SW 1271 (cell line): ENCODE measurements at regions not wholly inside any gene's neighbourhood (a gene's known extent, or its start where the extent isn't known, plus 50 kb on each side); places are given as distances from the start of the nearest gene placed in this dataset.
A peak's percentile ranks its signal among the peaks of the same experiment; 100 is the strongest.

Source experiments
- DNase-seq, 2 experiments: peaks; one replicate each; lab custom pipeline; 2025; lab: John Stamatoyannopoulos, UW

- DNase-seq, result no peak
Observed at GRCh38 chr3:34183611-34184340, 385.3 kb downstream of the PDCD6IP start.

DNA sequence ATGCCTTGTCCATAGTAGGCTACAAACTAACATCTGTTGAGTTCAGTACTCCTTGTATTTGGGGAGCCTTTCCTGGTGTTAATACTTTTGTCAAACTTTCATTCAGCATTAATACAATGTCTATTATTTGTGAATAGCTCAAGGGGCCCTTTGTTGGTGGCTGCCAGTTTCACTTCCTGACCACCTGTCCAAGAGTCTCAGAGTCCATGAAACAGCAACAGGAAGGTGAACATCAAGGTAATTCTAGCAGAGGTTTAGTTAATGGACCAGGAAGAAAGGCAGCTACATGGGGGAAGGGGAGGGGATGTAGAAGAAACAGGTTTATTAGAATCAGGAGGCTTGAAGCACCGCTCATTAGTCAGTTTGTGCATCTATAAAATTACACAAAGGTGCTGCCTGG is 386.9 kb downstream of the PDCD6IP start:
- DNase-seq, result no peak

- no peak for DNase-seq
Observed at GRCh38 chr3:34189133-34189532, 390.7 kb downstream of the PDCD6IP start.

DNA sequence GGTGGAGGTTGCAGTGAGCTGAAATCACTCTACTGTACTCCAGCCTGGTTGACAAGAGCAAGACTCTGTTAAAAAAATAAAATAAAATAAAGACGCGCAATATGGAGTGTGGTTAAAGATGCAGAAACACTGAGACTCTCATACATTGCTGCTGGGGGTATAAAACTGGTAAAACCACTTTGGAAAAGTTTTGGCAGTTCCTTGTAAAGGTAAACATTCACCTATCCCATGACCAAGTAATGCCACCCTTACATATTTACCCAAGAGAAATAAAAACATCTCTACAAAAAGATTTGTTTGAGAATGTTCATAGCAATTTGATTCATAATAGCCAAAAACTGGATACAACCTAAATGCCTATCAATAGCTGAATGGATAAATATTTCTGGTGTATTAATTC is 398.5 kb downstream of the PDCD6IP start:
- DNase-seq, result no peak

GRCh38 chr3:34198309-34198708 is 399.9 kb downstream of the PDCD6IP start:
- DNase-seq, result no peak

- DNase-seq, result no peak
Observed at GRCh38 chr3:34200576-34200975, 402.1 kb downstream of the PDCD6IP start.

GRCh38 chr3:34202975-34203374 is 404.5 kb downstream of the PDCD6IP start:
- no peak for DNase-seq

GRCh38 chr3:34203386-34203785 is 405.0 kb downstream of the PDCD6IP start:
- no peak for DNase-seq

DNA sequence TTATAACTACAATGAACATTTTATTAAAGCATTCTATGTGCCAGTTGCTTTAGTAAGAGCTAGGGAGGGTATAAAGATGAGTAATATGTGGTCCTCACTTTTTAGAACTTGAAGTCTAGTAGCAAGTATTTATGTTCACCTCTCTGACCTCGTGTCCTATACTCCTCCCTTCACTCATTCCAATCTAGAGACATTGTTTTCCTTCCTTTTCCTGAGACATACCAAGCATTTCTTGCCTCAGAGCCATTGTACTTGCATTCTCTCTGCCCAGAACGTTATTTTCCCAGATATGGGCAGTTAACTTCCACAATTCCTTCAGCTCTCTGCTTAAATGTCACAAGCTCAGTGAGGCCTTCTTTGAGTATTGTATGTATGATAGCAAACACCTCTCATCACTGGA is 408.6 kb downstream of the PDCD6IP start:
- DNase-seq, result peak in 1 of 2 experiments; percentile 53

DNA sequence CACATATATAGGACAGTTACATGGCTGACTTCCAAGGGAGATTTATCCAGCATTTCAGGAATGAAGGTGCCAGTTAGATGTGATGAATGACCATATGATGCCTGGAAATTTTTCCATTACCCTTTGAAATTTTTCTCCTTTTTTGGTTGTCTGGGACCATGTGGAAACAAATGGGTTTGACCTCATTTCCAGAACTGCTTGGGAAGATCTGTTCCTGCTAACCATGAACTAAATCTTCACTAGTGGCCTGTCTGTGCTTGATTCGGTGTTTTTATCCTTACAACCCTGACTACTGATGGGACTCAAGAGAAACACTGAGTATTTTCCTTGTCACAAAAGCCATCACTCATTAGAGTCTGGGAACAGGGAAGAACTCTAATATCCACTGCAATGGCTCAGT is 409.4 kb downstream of the PDCD6IP start:
- DNase-seq, result no peak

GRCh38 chr3:34212175-34212574 is 413.7 kb downstream of the PDCD6IP start:
- DNase-seq, result no peak

DNA sequence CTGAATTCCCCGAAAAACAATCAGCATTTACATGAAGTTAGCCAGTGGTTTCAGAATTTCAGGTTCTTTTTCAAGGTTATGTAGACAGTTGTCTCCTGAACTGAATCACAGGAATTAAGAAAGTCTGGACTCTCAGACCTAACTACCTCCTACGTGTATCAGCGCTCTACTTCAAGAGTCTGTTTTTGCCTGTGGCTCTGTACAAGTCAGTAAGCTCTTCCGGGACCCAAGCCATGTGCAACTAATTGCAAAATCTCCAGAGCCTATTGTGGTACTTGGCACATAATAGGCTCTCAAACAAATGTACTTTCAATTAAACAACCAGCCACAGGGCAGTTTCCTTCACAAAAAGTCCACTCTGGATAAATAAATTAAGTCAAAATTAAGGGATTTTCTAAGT is 414.2 kb downstream of the PDCD6IP start:
- DNase-seq, result no peak

- no peak for DNase-seq
Observed at GRCh38 chr3:34213478-34213877, 415.0 kb downstream of the PDCD6IP start.

- DNase-seq, result no peak
Observed at GRCh38 chr3:34216711-34217335, 418.4 kb downstream of the PDCD6IP start.

DNA sequence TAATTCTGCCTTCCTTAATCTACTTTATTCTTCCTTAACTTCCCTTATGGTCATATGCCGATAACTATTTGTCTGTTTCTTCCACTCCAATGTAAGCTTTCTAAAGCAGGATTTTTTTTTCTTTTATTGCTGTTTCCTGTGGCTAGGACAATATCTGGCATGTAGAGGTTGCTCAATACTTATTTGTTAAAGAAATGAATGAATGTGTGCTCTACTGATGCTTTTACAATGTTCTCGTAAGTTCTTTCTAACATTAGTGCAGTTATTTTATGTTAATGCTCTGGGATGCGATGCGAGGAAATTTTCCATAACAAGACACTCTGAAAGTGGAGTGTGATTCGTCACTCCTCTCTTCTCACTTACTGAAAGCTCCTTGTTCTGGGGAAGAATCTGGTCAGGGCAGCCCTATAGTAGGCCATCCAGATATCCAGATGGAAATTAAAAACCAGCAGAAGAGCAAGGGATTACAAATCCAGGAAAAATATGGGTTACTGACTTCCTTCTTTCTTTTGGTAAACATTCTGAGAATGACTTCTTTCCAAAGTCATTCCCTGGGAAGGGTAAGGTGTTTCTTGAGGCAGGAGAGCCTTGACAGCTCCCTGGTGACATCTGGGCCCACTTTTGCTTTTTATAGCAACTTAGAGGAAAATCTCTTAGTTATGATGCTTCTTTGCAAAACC is 420.4 kb downstream of the PDCD6IP start:
- DNase-seq, result no peak

GRCh38 chr3:34219556-34219955 is 421.1 kb downstream of the PDCD6IP start:
- no peak for DNase-seq

DNA sequence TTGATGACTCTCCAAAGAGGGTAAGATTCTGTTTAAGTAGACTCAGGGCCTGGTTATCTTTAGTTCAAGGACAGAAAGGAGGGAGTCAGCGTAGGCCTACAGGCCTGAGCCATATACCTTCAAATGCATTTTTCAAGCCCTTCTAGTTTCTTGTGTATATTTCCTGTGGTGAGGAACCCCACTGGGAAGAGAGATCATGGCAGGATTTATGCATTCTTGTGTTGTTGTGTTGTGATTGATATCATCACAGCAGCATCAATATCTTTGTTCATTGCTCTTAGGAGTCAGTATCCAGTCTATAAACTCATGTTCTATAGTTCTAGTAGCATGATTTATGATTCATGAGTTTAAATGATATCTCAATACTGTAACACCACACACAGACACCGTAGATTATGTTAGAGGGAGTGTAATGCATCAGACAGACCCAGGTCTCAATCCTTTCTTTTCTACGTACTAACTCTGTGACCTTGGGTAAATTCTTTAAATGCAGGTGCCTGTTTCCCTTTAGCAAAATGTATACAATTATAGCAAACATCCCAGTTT is 427.5 kb downstream of the PDCD6IP start:
- no peak for DNase-seq

DNA sequence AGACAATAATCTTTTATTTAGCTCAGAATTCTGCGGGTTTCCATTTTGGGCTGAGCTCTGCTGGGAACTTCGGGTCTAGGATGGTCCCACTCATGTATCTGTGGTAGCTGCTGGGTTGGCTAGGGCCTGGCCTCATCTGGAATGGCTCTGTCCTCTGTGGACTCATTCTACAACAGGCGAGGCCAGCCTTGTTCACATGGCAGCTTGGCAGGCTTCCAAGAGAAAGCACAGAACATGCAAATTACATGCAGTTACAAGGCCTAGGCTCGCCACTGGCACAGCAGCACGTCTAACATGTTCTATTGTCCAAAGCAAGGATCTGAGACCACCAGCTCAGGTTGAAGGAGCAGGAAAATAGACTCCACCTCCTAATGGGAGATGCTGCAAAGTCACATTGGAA is 431.4 kb downstream of the PDCD6IP start:
- DNase-seq, result no peak

GRCh38 chr3:34235096-34235495 is 436.7 kb downstream of the PDCD6IP start:
- DNase-seq, result no peak

DNA sequence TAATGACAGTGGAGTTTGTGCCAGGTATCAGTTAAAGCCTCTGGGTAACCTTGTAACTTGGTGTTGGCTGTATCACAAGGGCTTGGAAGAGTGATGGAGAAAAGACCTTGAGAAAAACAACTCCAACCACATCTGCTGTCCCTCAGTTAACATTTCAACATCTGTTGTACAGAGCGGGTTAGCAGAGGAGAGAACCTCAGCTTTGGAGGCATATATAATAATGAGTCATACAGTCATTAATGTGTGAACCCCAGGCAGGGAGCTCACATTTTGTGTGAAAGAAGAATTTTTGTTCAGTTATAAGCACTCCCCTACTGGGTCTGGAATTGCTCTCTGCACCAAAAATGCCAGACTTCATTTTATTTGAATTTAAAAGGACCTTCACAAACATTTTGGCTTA is 439.5 kb downstream of the PDCD6IP start:
- DNase-seq, result no peak

DNA sequence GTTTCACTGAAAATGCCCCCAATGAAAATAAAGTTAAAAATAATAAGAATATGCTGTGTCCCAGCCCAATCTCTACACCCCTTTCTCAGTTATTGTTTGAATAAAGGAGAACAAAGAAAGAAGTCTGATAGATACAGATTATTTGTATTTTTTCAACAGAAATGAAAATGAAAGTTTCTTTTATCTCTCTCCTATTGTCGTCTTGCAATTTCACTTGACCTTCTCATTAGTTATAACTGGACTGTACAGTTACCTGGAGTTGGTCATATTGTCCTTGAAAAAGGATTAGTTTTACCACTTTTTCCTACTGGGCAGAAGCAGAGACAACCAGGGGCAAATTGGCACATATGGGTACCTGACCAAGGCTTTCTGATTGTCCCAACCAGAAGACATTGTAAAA is 440.0 kb downstream of the PDCD6IP start:
- no peak for DNase-seq

DNA sequence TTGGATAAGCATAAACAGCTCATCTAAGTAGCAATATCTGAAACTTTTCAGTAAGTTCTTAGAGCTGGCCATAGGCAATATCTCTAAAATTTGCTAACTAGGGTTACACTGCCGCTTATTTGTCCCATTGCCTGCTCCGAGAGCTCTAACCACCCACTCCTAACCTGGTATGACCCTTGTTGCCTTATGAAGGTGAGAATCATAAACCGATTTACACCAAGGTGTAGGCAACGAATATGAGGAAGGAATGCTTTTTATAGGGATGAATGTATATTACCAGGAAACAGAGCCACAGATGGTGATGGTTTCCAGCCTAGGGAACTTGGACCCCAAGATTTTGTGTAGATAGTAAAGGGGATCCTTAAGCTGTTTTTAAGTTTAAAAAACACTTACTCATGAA is 440.9 kb downstream of the PDCD6IP start:
- no peak for DNase-seq

GRCh38 chr3:34239875-34240274 is 441.4 kb downstream of the PDCD6IP start:
- DNase-seq, result no peak
